Panc1 (cell line): ENCODE measurements at regions not wholly inside any gene's neighbourhood (a gene's known extent, or its start where the extent isn't known, plus 50 kb on each side); places are given as distances from the start of the nearest gene placed in this dataset.

ENCODE experiments used
- ATAC-seq: fragments of 200-7000 bp; cut with Tn5 transposase; 2 replicates; pipeline ENCODE4 v1.9.1; 2020; ENCODE audit warnings: mild to moderate bottlenecking, moderate library complexity
- BruUV-seq: library from RNA; stranded (reverse); fragments of 400-500 nt; replicated peaks from 2 replicates; lab custom pipeline; 2021; lab: Mats Ljungman, UMichigan
- CTCF ChIA-PET: fragments of 300-600 bp; sonication (Branson Sonifier 250); formaldehyde crosslinking; loops from one replicate; lab custom pipeline; 2022; ENCODE audit warnings: antibody characterized with exemption; lab: Charles Lee
- POLR2A ChIA-PET: fragments of 300-600 bp; sonication (Branson Sonifier 250); formaldehyde crosslinking; loops from one replicate; lab custom pipeline; 2022; ENCODE audit warnings: antibody characterized with exemption; lab: Charles Lee
- DNase-seq: peaks from one replicate; pipeline ENCODE4 v3.0.0-alpha.2; 2010; ENCODE audit warnings: low read depth, low spot score
- H3K27ac ChIP-seq: 2 replicates; pipeline ENCODE4 v1.5.1; 2011; ENCODE audit warnings: mild to moderate bottlenecking, low read length, inconsistent platforms
- H3K27me3 ChIP-seq: fragments of 200-500 bp; sonication (Bioruptor generic); 2 replicates; pipeline ENCODE4 v1.6.0; 2014; ENCODE audit warnings: low read length, inconsistent platforms; ENCODE audit not compliant: control insufficient read depth, insufficient read depth
- H3K36me3 ChIP-seq: fragments of 200-500 bp; sonication (Bioruptor generic); 2 replicates; pipeline ENCODE4 v1.5.1; 2014; ENCODE audit warnings: inconsistent platforms, mild to moderate bottlenecking, low read length, moderate library complexity; ENCODE audit not compliant: control insufficient read depth, insufficient read depth
- H3K4me1 ChIP-seq: 2 replicates; pipeline ENCODE4 v1.5.1; 2011; ENCODE audit warnings: inconsistent platforms, mild to moderate bottlenecking, low read length, moderate library complexity; ENCODE audit not compliant: control insufficient read depth, insufficient read depth
- H3K4me3 ChIP-seq, 2 experiments: 2 replicates each; pipeline ENCODE4 v1.5.1; 2011 to 2012; ENCODE audit warnings: low read depth in 2 of 2, low read length in 2 of 2, mild to moderate bottlenecking in 2 of 2, inconsistent platforms in 1 of 2, moderate library complexity in 1 of 2
- H3K9me3 ChIP-seq: fragments of 200-500 bp; sonication (Bioruptor generic); 2 replicates; pipeline ENCODE4 v1.5.1; 2014; ENCODE audit warnings: low read depth, mild to moderate bottlenecking, inconsistent platforms, low read length, moderate library complexity; ENCODE audit not compliant: control insufficient read depth, insufficient read depth
- CTCF ChIP-seq: fragments of 450-650 bp; IDR thresholded peaks from 2 replicates; pipeline ENCODE4 v1.5.1; 2017; ENCODE audit warnings: mild to moderate bottlenecking
- POLR2AphosphoS5 ChIP-seq: IDR thresholded peaks from 2 replicates; pipeline ENCODE4 v1.6.1; 2012; ENCODE audit warnings: mild to moderate bottlenecking, low read depth, low read length, moderate library complexity
- REST ChIP-seq, 2 experiments: IDR thresholded peaks; 2 replicates each; pipeline ENCODE4 v1.6.1; 2011 to 2012; ENCODE audit warnings: low read depth in 2 of 2, control low read depth in 1 of 2, low read length in 1 of 2, mild to moderate bottlenecking in 1 of 2, moderate library complexity in 1 of 2; ENCODE audit not compliant: insufficient read depth in 1 of 2
- SIN3A ChIP-seq: IDR thresholded peaks from 2 replicates; pipeline ENCODE4 v1.6.1; 2012; ENCODE audit warnings: low read depth, mild to moderate bottlenecking, low read length, moderate library complexity, borderline replicate concordance; ENCODE audit not compliant: insufficient read depth
- TCF7L2 ChIP-seq: IDR thresholded peaks from 2 replicates; pipeline ENCODE4 v1.6.1; 2011; ENCODE audit warnings: mild to moderate bottlenecking, low read depth, low read length, inconsistent platforms
- in situ Hi-C: cut with HindIII; loops from 2 replicates; pipeline ENCODE4 v1.10.0; 2016; ENCODE audit warnings: low sequenced_read_pairs, low pct_unique_long_range_greater_than_20kb
- intact Hi-C: fragments of 100-400 bp; cut with micrococcal nuclease; formaldehyde crosslinking; loops from one replicate; pipeline ENCODE4 v1.10.0; 2022; ENCODE audit not compliant: unreplicated experiment

GRCh38 chr3:89877230-89877629 is 769.8 kb downstream of the EPHA3 start:
- no peaks in the 10 kb centered on the region for H3K27me3 ChIP-seq
- intact Hi-C loops (no loop called here), in situ Hi-C loops (no loop called here)
- ATAC-seq: no peak
- H3K4me3 ChIP-seq: no peak overlapping the region
- POLR2A ChIA-PET: no interaction called here
- no TSS peak for BruUV-seq
- no peak overlapping the region for H3K27ac ChIP-seq
- no peak for DNase-seq
- CTCF ChIA-PET: no interaction called here
- no peak for TF ChIP-seq CTCF
- TF ChIP-seq SIN3A: no peak
- TF ChIP-seq POLR2AphosphoS5: no peak
- no peak for TF ChIP-seq REST (IDR thresholded peaks at IDR 0.05; ENCODE audit: insufficient read depth in 1 of 2, low read depth in 2 of 2, low read length in 1 of 2)
- no peak for TF ChIP-seq TCF7L2
- no peaks in the 10 kb centered on the region for H3K36me3 ChIP-seq
- H3K4me1 ChIP-seq: no peaks in the 10 kb centered on the region
- no peaks in the 10 kb centered on the region for H3K9me3 ChIP-seq

- Histone ChIP-seq H3K27ac (no peak overlapping the region), H3K36me3 (no peaks in the 10 kb centered on the region), H3K4me3 (no peak overlapping the region), H3K4me1 (no peaks in the 10 kb centered on the region), H3K9me3 (no peaks in the 10 kb centered on the region), H3K27me3 (no peaks in the 10 kb centered on the region)
- DNase-seq (no peak), ATAC-seq (no peak)
- BruUV-seq: no TSS peak
- TF ChIP-seq POLR2AphosphoS5 (no peak), TCF7L2 (no peak), REST (IDR thresholded peaks at IDR 0.05; ENCODE audit: insufficient read depth in 1 of 2, low read depth in 2 of 2, low read length in 1 of 2) (no peak), CTCF (no peak), SIN3A (no peak)
- ChIA-PET CTCF (no interaction called here), POLR2A (no interaction called here)
- in situ Hi-C loops: no loop called here
- intact Hi-C loops: no loop called here
Observed at GRCh38 chr3:89889386-89889785, 782.0 kb downstream of the EPHA3 start.
